ENCODE measurements at regions not wholly inside any gene's neighbourhood (a gene's known extent, or its start where the extent isn't known, plus 50 kb on each side); places are given as distances from the start of the nearest gene placed in this dataset.

- Histone ChIP-seq H3K9ac (ENCODE audit: extremely low read depth, insufficient read length, low read length) (no peak overlapping the region), H3K56ac (ENCODE audit: insufficient read length, low read depth, low read length) (no peak overlapping the region), H3K9me3 (ENCODE audit: control insufficient read depth, low read depth, low read length) (no peaks in the 10 kb centered on the region), H2BK15ac (ENCODE audit: low read depth, low read length) (no peak overlapping the region), H3K79me2 (ENCODE audit: insufficient read depth, low read length) (no peaks in the 10 kb centered on the region), H4K20me1 (ENCODE audit: control insufficient read depth, insufficient read depth, insufficient read length) (peaks cover 3% of the 10 kb centered on the region), H3K23me2 (ENCODE audit: insufficient read length, low read depth, low read length, poor library complexity, severe bottlenecking) (no peaks in the 10 kb centered on the region), H3K27me3 (ENCODE audit: insufficient read depth, low read length) (no peaks in the 10 kb centered on the region), H4K91ac (ENCODE audit: insufficient read length, low read depth, low read length) (no peak overlapping the region), H4K8ac (replicated peaks; ENCODE audit: insufficient read length, low read depth, low read length) (no peak overlapping the region), H2BK20ac (ENCODE audit: low read depth, low read length, poor library complexity, severe bottlenecking) (no peak overlapping the region), H3K18ac (ENCODE audit: insufficient read length, low read depth, low read length) (no peak overlapping the region), H4K5ac (ENCODE audit: insufficient read length, low read depth, low read length) (no peak overlapping the region), H2AFZ (ENCODE audit: low read length) (no peak overlapping the region), H2BK5ac (ENCODE audit: insufficient read length, low read length) (no peak overlapping the region), H3K27ac (ENCODE audit: insufficient read length, low read depth, low read length) (no peak overlapping the region), H3K79me1 (ENCODE audit: insufficient read depth, low read depth, low read length, poor library complexity, severe bottlenecking) (no peaks in the 10 kb centered on the region), H2BK120ac (ENCODE audit: low read depth, low read length, poor library complexity, severe bottlenecking) (no peak overlapping the region), H3K4me1 (ENCODE audit: insufficient read depth, low read length) (no peaks in the 10 kb centered on the region), H2BK12ac (ENCODE audit: insufficient read length, low read depth, low read length) (no peak overlapping the region), H3T11ph (ENCODE audit: low read length) (no peak overlapping the region), H3K23ac (ENCODE audit: insufficient read length, low read depth, low read length) (no peak overlapping the region), H3K4me2 (ENCODE audit: insufficient read depth, insufficient read length, low read length) (no peak overlapping the region), H2AK5ac (ENCODE audit: insufficient read length, low read length) (no peak overlapping the region), H3K14ac (ENCODE audit: insufficient read depth, low read length) (no peak overlapping the region), H3K4ac (ENCODE audit: low read depth, low read length) (no peak overlapping the region)
- Mint-ChIP-seq H3K4me3 (no peak overlapping the region), H3K9me3 (peaks cover 0 to 4% of the 10 kb centered on the region in 2 experiments; a peak in 1 of 5 replicates), H3K27me3 (ENCODE audit: low read depth) (no peaks in the 10 kb centered on the region; the same call in 1 of the 2 replicates), H3K4me1 (peaks cover 8 to 18% of the 10 kb centered on the region in 2 experiments), H3K36me3 (ENCODE audit: insufficient read depth in 1 of 3, low read depth in 3 of 3) (peaks cover 0 to 4% (median 0%) of the 10 kb centered on the region in 3 experiments; a peak in 1 of 7 replicates), H3K27ac (no peak overlapping the region)
- no CpG with 5 or more reads among the region's 8 CpGs for WGBS (ENCODE audit: extremely low coverage, insufficient read length, low lambda C conversion rate)
- no peak for DNase-seq
- TF ChIP-seq CTCF (conservative IDR thresholded peaks at IDR 0.05): no peak
Measured at GRCh38 chr12:93972411-93973208, 175.8 kb upstream of the PLXNC1 start.

Data from H9 (cell line).